T-helper 2 cell treated with Interferon-gamma antibody and Interleukin-4, amounts not matched to agents 5 μg/mL and 100 μg/mL, for 36 hours (primary cell): ENCODE measurements at regions not wholly inside any gene's neighbourhood (a gene's known extent, or its start where the extent isn't known, plus 50 kb on each side); places are given as distances from the start of the nearest gene placed in this dataset.
A peak's percentile ranks its signal among the peaks of the same experiment; 100 is the strongest.
"Not testable (repeated sequence)": the region's sequence is repeated elsewhere in the genome, so short reads cannot be mapped to it uniquely, and the experiment has no call there.

Experiments used
- DNase-seq: peaks from one replicate; pipeline ENCODE4 v3.0.0; 2021; ENCODE audit warnings: low spot score
- H3K27ac Mint-ChIP-seq: one replicate; pipeline ENCODE4 v1.8.0; 2021; ENCODE audit warnings: mild to moderate bottlenecking, mixed read lengths
- H3K27me3 Mint-ChIP-seq: one replicate; pipeline ENCODE4 v1.8.0; 2021; ENCODE audit warnings: low read depth, mixed read lengths
- H3K36me3 Mint-ChIP-seq: one replicate; pipeline ENCODE4 v1.8.0; 2021; ENCODE audit warnings: low read depth, mixed read lengths
- H3K4me1 Mint-ChIP-seq: one replicate; pipeline ENCODE4 v1.8.0; 2021; ENCODE audit warnings: low read depth, mixed read lengths
- H3K4me3 Mint-ChIP-seq: one replicate; pipeline ENCODE4 v1.8.0; 2022; ENCODE audit warnings: mild to moderate bottlenecking, moderate library complexity, mixed read lengths
- H3K9me3 Mint-ChIP-seq: one replicate; pipeline ENCODE4 v1.8.0; 2021; ENCODE audit warnings: mixed read lengths

DNA sequence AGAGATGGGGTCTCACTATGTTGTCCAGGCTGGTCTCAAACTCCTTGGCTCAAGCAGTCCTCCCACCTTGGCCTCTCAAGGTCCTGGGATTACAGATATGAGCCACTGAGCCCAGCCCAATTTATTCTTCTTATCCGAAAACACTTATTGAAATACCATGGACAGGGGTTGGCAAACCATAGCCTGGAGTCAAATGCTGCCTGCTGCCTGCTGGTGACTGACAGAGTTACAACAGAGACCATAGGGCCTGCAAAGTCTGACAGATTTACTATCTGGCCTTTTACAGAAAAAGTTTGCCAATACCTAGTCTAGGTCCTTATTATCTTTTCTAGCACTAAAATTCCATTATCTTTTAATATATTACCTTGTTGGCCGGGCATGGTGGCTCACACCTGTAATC lies 87.1 kb upstream of the ZNF281 start:
- Mint-ChIP-seq H3K27ac (no peak overlapping the region), H3K4me3 (no peak overlapping the region), H3K9me3 (no peaks in the 10 kb centered on the region), H3K36me3 (no peaks in the 10 kb centered on the region), H3K4me1 (no peaks in the 10 kb centered on the region), H3K27me3 (peaks cover 10% of the 10 kb centered on the region)
- DNase-seq: no peak

- Mint-ChIP-seq H3K4me1 (no peaks in the 10 kb centered on the region), H3K27ac (no peak overlapping the region), H3K27me3 (peaks cover 12% of the 10 kb centered on the region), H3K4me3 (no peak overlapping the region), H3K9me3 (no peaks in the 10 kb centered on the region), H3K36me3 (no peaks in the 10 kb centered on the region)
- DNase-seq: no peak
These were observed 86.1 kb upstream of the ZNF281 start for GRCh38 chr1:200495901-200496300.

DNA sequence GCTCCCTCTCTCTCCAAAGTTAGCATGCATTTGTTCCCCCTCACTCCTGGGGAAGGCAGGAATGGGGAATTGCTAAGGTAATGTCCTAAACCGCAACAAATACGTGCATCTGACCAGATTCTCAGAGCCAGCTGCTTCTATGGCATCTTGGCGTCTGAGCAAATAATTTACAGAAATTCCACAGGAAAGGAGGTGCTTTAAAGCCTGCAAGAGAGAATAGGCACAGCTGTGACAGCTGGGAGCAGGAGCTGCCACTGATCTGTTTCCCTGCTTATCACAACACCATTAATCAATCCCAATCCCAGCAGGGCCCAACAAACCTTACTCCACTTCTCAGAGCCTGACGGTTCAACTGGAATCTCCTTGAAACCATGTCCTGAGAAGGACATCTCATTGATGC lies 83.5 kb upstream of the ZNF281 start:
- no peaks in the 10 kb centered on the region for H3K36me3 Mint-ChIP-seq
- DNase-seq: no peak
- no peaks in the 10 kb centered on the region for H3K9me3 Mint-ChIP-seq
- no peaks in the 10 kb centered on the region for H3K4me1 Mint-ChIP-seq
- H3K27ac Mint-ChIP-seq: no peak overlapping the region
- H3K27me3 Mint-ChIP-seq: peaks cover 26% of the 10 kb centered on the region
- H3K4me3 Mint-ChIP-seq: no peak overlapping the region

DNA sequence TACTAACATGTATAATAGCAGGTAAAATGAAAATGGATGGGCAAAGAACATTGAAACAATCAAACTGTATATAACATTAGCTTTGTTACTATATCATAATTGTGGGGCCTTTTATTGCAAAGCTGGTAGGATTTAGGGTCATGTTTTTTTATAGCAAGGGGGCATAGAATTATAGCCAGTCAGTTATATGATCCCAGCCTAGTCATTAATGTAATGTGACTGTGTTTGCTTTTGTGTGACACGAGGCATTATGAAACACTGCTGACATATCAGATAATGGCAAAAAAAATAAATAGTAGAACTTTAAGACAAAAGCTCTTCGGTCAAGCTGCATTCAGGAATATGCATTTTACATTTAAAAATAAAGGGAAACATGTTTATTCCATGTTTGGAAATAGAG lies 81.3 kb upstream of the ZNF281 start:
- H3K4me3 Mint-ChIP-seq: no peak overlapping the region
- H3K4me1 Mint-ChIP-seq: no peaks in the 10 kb centered on the region
- H3K27ac Mint-ChIP-seq: no peak overlapping the region
- DNase-seq: no peak
- H3K36me3 Mint-ChIP-seq: no peaks in the 10 kb centered on the region
- no peaks in the 10 kb centered on the region for H3K9me3 Mint-ChIP-seq
- peaks cover 28% of the 10 kb centered on the region for H3K27me3 Mint-ChIP-seq

GRCh38 chr1:200490183-200490582 lies 80.3 kb upstream of the ZNF281 start:
- peaks cover 26% of the 10 kb centered on the region for H3K27me3 Mint-ChIP-seq
- H3K4me1 Mint-ChIP-seq: no peaks in the 10 kb centered on the region
- no peak for DNase-seq
- no peaks in the 10 kb centered on the region for H3K36me3 Mint-ChIP-seq
- no peak overlapping the region for H3K27ac Mint-ChIP-seq
- no peaks in the 10 kb centered on the region for H3K9me3 Mint-ChIP-seq
- no peak overlapping the region for H3K4me3 Mint-ChIP-seq

DNA sequence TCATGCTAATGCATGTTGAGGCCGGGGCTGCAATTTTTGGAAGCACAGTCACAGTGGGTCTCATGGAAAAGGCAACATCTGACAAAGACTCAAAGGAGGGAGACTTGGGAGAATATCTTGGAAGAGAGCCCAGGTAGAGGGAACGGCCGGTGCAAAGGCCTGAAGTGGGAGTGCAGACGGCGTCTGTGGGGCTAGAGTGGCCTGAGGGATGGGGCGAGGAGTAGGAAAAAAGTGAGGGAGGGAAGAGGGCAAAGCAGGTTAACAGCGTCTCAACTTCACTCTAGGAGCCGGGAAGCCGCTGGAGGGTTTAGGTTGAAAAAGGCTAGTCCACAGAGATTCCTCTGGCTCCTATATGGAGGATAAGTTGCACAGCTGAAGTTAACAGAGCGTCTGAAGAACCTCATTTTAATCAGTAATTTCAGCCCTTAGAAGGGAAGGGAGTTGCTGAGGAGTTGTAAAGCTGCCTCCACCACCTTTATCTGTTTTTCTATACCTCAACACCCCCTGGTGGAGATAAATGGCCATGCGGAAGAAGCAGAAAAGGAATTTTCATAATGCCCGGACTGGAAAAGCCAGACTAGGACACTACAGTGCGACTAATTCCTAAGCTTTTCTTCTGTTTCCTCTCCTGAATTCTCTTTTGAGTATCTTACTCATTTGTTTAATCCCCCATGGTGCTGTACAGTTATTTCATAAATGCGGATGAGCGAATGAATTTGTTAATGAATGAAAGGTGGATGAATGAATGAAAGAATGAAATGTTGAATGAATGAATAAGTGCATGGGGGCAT lies 78.7 kb upstream of the ZNF281 start:
- Mint-ChIP-seq H3K4me3 (no peak overlapping the region), H3K4me1 (peaks cover 4% of the 10 kb centered on the region), H3K27me3 (peaks cover 29% of the 10 kb centered on the region), H3K27ac (no peak overlapping the region), H3K36me3 (no peaks in the 10 kb centered on the region), H3K9me3 (no peaks in the 10 kb centered on the region)
- DNase-seq: peak; percentile 29

DNA sequence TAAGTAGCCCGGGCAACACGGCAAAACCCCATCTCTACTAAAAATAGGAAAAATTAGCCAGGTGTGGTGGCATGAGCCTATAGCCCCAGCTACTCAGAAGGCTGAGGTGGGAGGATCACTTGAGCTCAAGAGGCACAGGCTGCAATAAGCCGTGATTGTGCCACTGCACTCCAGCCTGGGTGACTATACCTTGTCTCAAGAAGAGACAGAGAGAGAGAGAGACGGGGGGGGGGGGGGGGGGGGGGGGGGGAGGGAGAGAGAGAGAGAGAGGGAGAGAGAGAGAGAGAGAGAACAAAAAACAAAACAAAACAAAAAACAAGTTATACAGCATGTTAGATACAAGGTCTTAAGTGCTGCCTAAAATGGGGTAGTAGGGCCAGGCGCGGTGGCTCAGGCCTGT lies 77.8 kb upstream of the ZNF281 start:
- peaks cover 33% of the 10 kb centered on the region for H3K27me3 Mint-ChIP-seq
- no peaks in the 10 kb centered on the region for H3K9me3 Mint-ChIP-seq
- DNase-seq: no peak
- no peak overlapping the region for H3K27ac Mint-ChIP-seq
- H3K36me3 Mint-ChIP-seq: no peaks in the 10 kb centered on the region
- no peak overlapping the region for H3K4me3 Mint-ChIP-seq
- H3K4me1 Mint-ChIP-seq: peaks cover 12% of the 10 kb centered on the region

DNA sequence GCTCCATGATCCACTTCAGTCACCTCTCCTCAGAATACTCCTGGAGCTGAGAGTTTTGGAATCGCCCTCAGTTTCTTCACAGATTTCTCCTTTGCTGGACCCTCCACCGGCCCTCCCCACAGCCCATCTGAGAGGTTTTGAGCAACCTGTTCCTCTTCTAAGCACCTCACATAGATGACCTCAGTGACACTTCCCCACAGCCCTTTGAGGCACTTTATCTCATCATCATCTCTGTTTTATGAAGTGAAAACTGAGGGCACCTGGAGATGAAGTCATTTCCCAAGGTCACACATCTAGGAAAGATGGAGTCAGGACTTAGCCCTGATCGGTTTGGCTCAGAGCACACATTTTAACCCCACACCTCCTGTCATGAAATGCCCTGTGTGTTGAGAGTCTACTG lies 76.8 kb upstream of the ZNF281 start:
- Mint-ChIP-seq H3K4me1 (peaks cover 12% of the 10 kb centered on the region), H3K27ac (no peak overlapping the region), H3K4me3 (no peak overlapping the region), H3K9me3 (no peaks in the 10 kb centered on the region), H3K36me3 (no peaks in the 10 kb centered on the region), H3K27me3 (peaks cover 31% of the 10 kb centered on the region)
- DNase-seq: no peak

DNA sequence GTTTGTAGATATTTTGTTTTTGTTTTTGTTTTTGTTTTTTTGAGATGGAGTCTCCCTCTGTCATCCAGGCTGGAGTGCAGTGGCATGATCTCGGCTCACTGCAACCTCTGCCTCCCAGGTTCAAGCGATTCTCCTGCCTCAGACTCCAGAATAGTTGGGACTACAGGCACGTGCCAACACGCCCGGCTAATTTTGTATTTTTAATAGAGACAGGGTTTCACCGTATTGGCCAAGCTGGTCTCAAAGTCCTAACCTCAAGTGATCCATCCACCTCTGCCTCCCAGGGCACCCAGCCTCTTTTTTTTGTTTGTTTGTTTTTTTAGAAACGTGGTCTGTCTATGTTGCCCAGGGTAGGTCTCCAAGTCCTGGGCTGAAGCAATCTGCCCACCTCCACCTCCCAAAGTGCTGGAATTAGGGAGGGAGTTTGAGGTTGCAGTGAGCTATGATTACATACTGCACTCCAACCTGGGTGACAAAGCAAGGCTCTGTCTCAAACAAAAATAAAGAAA lies 74.7 kb upstream of the ZNF281 start:
- H3K9me3 Mint-ChIP-seq, DNase-seq, H3K4me3 Mint-ChIP-seq, H3K27ac Mint-ChIP-seq, H3K36me3 Mint-ChIP-seq: not testable (repeated sequence)
- peaks cover 26% of the 10 kb centered on the region for H3K27me3 Mint-ChIP-seq
- H3K4me1 Mint-ChIP-seq: peaks cover 12% of the 10 kb centered on the region

- H3K4me3 Mint-ChIP-seq: no peak overlapping the region
- no peak overlapping the region for H3K27ac Mint-ChIP-seq
- peaks cover 23% of the 10 kb centered on the region for H3K27me3 Mint-ChIP-seq
- H3K36me3 Mint-ChIP-seq: no peaks in the 10 kb centered on the region
- DNase-seq: peak; percentile 83
- peaks cover 12% of the 10 kb centered on the region for H3K4me1 Mint-ChIP-seq
- H3K9me3 Mint-ChIP-seq: no peaks in the 10 kb centered on the region
These were observed 73.8 kb upstream of the ZNF281 start for GRCh38 chr1:200483491-200484143.

- DNase-seq: no peak
- Mint-ChIP-seq H3K36me3 (no peaks in the 10 kb centered on the region), H3K4me3 (no peak overlapping the region), H3K27me3 (peaks cover 22% of the 10 kb centered on the region), H3K27ac (no peak overlapping the region), H3K9me3 (no peaks in the 10 kb centered on the region), H3K4me1 (peaks cover 12% of the 10 kb centered on the region)
These were observed 71.1 kb upstream of the ZNF281 start for GRCh38 chr1:200480964-200481363.

GRCh38 chr1:200479816-200480215 lies 70.0 kb upstream of the ZNF281 start:
- H3K27me3 Mint-ChIP-seq: peaks cover 29% of the 10 kb centered on the region
- H3K27ac Mint-ChIP-seq: no peak overlapping the region
- no peak for DNase-seq
- H3K4me3 Mint-ChIP-seq: no peak overlapping the region
- peaks cover 12% of the 10 kb centered on the region for H3K4me1 Mint-ChIP-seq
- H3K9me3 Mint-ChIP-seq: no peaks in the 10 kb centered on the region
- no peaks in the 10 kb centered on the region for H3K36me3 Mint-ChIP-seq

GRCh38 chr1:200478945-200479558 lies 69.2 kb upstream of the ZNF281 start:
- no peak overlapping the region for H3K4me3 Mint-ChIP-seq
- no peak for DNase-seq
- no peak overlapping the region for H3K27ac Mint-ChIP-seq
- H3K9me3 Mint-ChIP-seq: no peaks in the 10 kb centered on the region
- peaks cover 29% of the 10 kb centered on the region for H3K27me3 Mint-ChIP-seq
- H3K36me3 Mint-ChIP-seq: no peaks in the 10 kb centered on the region
- H3K4me1 Mint-ChIP-seq: peaks cover 14% of the 10 kb centered on the region

DNA sequence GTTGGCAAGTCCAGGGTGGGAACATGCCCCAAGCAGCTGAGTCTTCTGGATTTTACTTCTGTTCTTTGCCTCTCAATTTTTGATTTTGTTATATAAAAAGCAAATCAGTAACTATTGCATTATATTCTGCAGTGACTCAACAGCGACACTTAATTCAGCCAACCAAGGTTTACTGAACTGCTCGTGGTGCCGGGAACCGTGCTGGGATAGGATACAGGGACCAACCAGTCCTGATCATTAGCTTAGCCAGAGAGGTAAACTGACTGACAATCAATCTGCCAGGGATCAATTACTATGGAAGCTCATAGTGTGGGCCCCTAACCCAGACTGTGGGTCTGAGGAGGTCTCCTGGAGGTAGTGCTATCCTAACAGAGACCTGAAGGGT lies 68.4 kb upstream of the ZNF281 start:
- Mint-ChIP-seq H3K4me1 (peaks cover 14% of the 10 kb centered on the region), H3K27me3 (peaks cover 31% of the 10 kb centered on the region), H3K27ac (no peak overlapping the region), H3K36me3 (no peaks in the 10 kb centered on the region), H3K4me3 (no peak overlapping the region), H3K9me3 (no peaks in the 10 kb centered on the region)
- no peak for DNase-seq
